Hepatic stellate cell (primary cell): ENCODE measurements at regions not wholly inside any gene's neighbourhood (a gene's known extent, or its start where the extent isn't known, plus 50 kb on each side); places are given as distances from the start of the nearest gene placed in this dataset.

ENCODE experiments used
- DNase-seq: peaks from one replicate; pipeline ENCODE4 v3.0.0; 2011; ENCODE audit warnings: low spot score

GRCh38 chr11:123378096-123378495, 52.0 kb upstream of the GRAMD1B start:
- DNase-seq = no peak

GRCh38 chr11:123377355-123377754, 52.7 kb upstream of the GRAMD1B start:
- DNase-seq = no peak

- DNase-seq = no peak
Observed at GRCh38 chr11:123375832-123376231, 54.2 kb upstream of the GRAMD1B start.

GRCh38 chr11:123374622-123374968, 55.5 kb upstream of the GRAMD1B start:
- no peak for DNase-seq

GRCh38 chr11:123373754-123374621, 56.1 kb upstream of the GRAMD1B start:
- DNase-seq = no peak

- no peak for DNase-seq
Observed at GRCh38 chr11:123371506-123372297, 58.4 kb upstream of the GRAMD1B start.

- no peak for DNase-seq
Observed at GRCh38 chr11:123366924-123367323, 63.1 kb upstream of the GRAMD1B start.

- DNase-seq = no peak
Observed at GRCh38 chr11:123365955-123366354, 64.1 kb upstream of the GRAMD1B start.

- no peak for DNase-seq
Observed at GRCh38 chr11:123364080-123364479, 66.0 kb upstream of the GRAMD1B start.

- no peak for DNase-seq
Observed at GRCh38 chr11:123363556-123363955, 66.5 kb upstream of the GRAMD1B start.

- DNase-seq = no peak
Observed at GRCh38 chr11:123362941-123363340, 67.1 kb upstream of the GRAMD1B start.

- DNase-seq = no peak
Observed at GRCh38 chr11:123362186-123362585, 67.9 kb upstream of the GRAMD1B start.

GRCh38 chr11:123361110-123361509, 69.0 kb upstream of the GRAMD1B start:
- no peak for DNase-seq

- DNase-seq = no peak
Observed at GRCh38 chr11:123360267-123360936, 69.7 kb upstream of the GRAMD1B start.

GRCh38 chr11:123357990-123358827, 71.9 kb upstream of the GRAMD1B start:
- DNase-seq = peak; percentile 6

- DNase-seq = no peak
Observed at GRCh38 chr11:123357353-123357989, 72.6 kb upstream of the GRAMD1B start.

- DNase-seq = no peak
Observed at GRCh38 chr11:123356539-123356938, 73.5 kb upstream of the GRAMD1B start.

GRCh38 chr11:123354371-123354975, 75.6 kb upstream of the GRAMD1B start:
- no peak for DNase-seq

- no peak for DNase-seq
Observed at GRCh38 chr11:123351375-123351774, 78.7 kb upstream of the GRAMD1B start.

GRCh38 chr11:123349382-123349781, 80.7 kb upstream of the GRAMD1B start:
- no peak for DNase-seq

GRCh38 chr11:123344790-123345357, 85.2 kb upstream of the GRAMD1B start:
- no peak for DNase-seq
